ENCODE measurements at regions not wholly inside any gene's neighbourhood (a gene's known extent, or its start where the extent isn't known, plus 50 kb on each side); places are given as distances from the start of the nearest gene placed in this dataset.

DNA sequence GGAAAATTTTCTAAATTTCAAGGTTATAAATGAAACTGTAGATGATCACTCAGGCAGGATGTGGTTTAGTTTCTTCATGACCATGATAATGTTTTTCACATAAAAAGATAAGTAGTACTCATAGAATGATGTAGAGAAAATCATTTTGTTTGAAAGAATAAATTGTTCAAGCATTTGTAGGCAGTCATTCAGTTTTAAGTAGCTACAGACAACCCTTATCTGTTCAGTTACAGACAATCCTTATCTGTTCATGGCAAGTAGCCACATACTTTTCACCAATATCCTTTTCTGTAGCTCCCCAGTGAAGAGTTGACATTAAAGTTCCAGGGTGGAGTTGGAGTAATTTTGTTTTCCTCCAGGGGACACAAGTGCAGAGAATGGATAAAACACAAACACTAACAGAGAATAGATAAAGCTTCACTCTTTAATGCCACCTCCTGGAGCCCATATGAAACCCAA is 278.1 kb upstream of the TNC start:
- POLR2A ChIA-PET = interaction anchor here (0.7 kb wide), 1 partner anchor 26 kb away, joined by 3 read pairs; no protein-coding TSS in a partner anchor
- H3K4me1 ChIP-seq (ENCODE audit: control insufficient read depth in 1 of 2, insufficient read depth in 2 of 2, low read depth in 1 of 2, low read length in 1 of 2) = peaks cover 17 to 18% of the 10 kb centered on the region in 2 experiments; a peak in 3 of 4 replicates
- H3K79me2 ChIP-seq (ENCODE audit: insufficient read depth) = no peaks in the 10 kb centered on the region
- DNase-seq = no peak
- TF ChIP-seq GABPA (IDR thresholded peaks at IDR 0.05; ENCODE audit: low read depth) (no peak), RCOR1 (IDR thresholded peaks at IDR 0.05; ENCODE audit: low read length) (peak; percentile 11; the same call in 1 of the 2 replicates)
- H3K4me3 ChIP-seq (ENCODE audit: low read depth in 2 of 2, low read length in 1 of 2) = no peak overlapping the region
- H4K20me1 ChIP-seq (ENCODE audit: insufficient read depth) = no peaks in the 10 kb centered on the region
- no peak overlapping the region for H3K4me2 ChIP-seq
- no peak overlapping the region for H3K9ac ChIP-seq
- no peak overlapping the region for H2AFZ ChIP-seq (ENCODE audit: low read depth)
- H3F3A ChIP-seq (replicated peaks; ENCODE audit: insufficient read depth) = no peaks in the 10 kb centered on the region
- CTCF ChIA-PET = no interaction called here
- no peaks in the 10 kb centered on the region for H3K27me3 ChIP-seq (ENCODE audit: insufficient read depth)
- H3K36me3 ChIP-seq (replicated peaks in 1 of 2; ENCODE audit: control insufficient read depth in 1 of 2, insufficient read depth in 2 of 2, low read length in 1 of 2) = no peaks in the 10 kb centered on the region
- H3K9me3 ChIP-seq = no peaks in the 10 kb centered on the region
- H3K27ac ChIP-seq (ENCODE audit: low read depth in 2 of 2, low read length in 1 of 2) = peak overlapping the region in 1 of 2 experiments; percentile 62; a peak in 1 of 4 replicates
- H3K9me2 ChIP-seq = no peaks in the 10 kb centered on the region

DNA sequence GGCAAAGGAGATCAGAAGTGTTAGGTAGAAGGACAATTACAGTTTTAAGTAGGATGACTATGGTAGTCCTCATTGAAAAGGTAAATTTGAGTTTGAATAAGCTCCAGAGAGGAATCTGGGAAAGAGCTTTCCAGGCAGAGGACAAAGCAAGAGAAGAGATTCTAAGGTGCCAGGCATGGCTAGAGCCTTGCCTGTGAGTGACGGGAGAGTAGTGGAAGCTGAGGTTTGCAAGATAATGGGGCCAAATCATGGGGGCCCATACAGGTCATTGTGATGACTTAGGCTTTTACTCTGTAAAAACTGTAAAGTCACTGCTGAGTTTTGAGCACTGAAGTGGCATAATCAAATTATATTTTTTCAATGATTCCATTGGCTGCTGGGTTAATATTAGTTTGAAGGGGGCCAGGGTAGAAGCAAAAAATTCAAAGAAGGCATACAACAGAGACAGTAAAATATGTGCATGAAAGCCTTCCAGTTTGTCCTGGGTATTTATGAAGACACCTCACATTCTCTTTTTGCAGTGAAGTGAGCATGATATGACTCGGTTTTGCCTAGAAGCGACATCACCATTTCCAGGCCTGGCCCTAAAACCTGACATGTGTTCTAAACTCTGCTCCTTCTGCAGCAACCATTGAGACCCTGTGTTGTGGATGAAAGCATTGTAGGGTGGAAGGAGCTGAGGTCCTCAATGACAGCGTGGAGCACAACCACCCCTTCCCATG is 279.8 kb upstream of the TNC start:
- H3K27ac ChIP-seq (ENCODE audit: low read depth in 2 of 2, low read length in 1 of 2) = no peak overlapping the region
- H3K4me2 ChIP-seq = no peak overlapping the region
- H3K9me2 ChIP-seq = no peaks in the 10 kb centered on the region
- no peak overlapping the region for H3K9ac ChIP-seq
- H3K36me3 ChIP-seq (replicated peaks in 1 of 2; ENCODE audit: control insufficient read depth in 1 of 2, insufficient read depth in 2 of 2, low read length in 1 of 2) = no peaks in the 10 kb centered on the region
- H3K9me3 ChIP-seq = no peaks in the 10 kb centered on the region
- 92% methylated on average over 4 of the region's 4 CpGs for WGBS (ENCODE audit: low lambda C conversion rate)
- H3K4me1 ChIP-seq (ENCODE audit: control insufficient read depth in 1 of 2, insufficient read depth in 2 of 2, low read depth in 1 of 2, low read length in 1 of 2) = peaks cover 8 to 17% of the 10 kb centered on the region in 2 experiments; a peak in 3 of 4 replicates
- H2AFZ ChIP-seq (ENCODE audit: low read depth) = no peak overlapping the region
- ChIA-PET POLR2A (no interaction called here), CTCF (interaction anchor here (0.6 to 1.7 kb wide), 2 partner anchors 9 to 270 kb away, joined by 3 to 5 read pairs; no protein-coding TSS in a partner anchor)
- no peak for DNase-seq
- H3K4me3 ChIP-seq (ENCODE audit: low read depth in 2 of 2, low read length in 1 of 2) = no peak overlapping the region
- no peaks in the 10 kb centered on the region for H3K79me2 ChIP-seq (ENCODE audit: insufficient read depth)
- H4K20me1 ChIP-seq (ENCODE audit: insufficient read depth) = no peaks in the 10 kb centered on the region
- no peaks in the 10 kb centered on the region for H3F3A ChIP-seq (replicated peaks; ENCODE audit: insufficient read depth)
- TF ChIP-seq ELF1 (IDR thresholded peaks at IDR 0.05) (no peak), RXRA (IDR thresholded peaks at IDR 0.05; ENCODE audit: borderline replicate concordance, low read depth) (no peak), YY1 (IDR thresholded peaks at IDR 0.05; ENCODE audit: low read depth) (no peak), EP300 (IDR thresholded peaks at IDR 0.05; ENCODE audit: borderline replicate concordance in 1 of 2, low read depth in 1 of 2, low read length in 1 of 2) (no peak), SIN3A (IDR thresholded peaks at IDR 0.05; ENCODE audit: borderline replicate concordance, low read depth, low read length) (no peak), TEAD4 (IDR thresholded peaks at IDR 0.05; ENCODE audit: borderline replicate concordance, insufficient read depth) (no peak), TAF1 (IDR thresholded peaks at IDR 0.05; ENCODE audit: borderline replicate concordance, low read depth, low read length) (no peak)
- TF ChIP-seq, protein P1, sequence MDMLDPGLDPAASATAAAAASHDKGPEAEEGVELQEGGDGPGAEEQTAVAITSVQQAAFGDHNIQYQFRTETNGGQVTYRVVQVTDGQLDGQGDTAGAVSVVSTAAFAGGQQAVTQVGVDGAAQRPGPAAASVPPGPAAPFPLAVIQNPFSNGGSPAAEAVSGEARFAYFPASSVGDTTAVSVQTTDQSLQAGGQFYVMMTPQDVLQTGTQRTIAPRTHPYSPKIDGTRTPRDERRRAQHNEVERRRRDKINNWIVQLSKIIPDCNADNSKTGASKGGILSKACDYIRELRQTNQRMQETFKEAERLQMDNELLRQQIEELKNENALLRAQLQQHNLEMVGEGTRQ (IDR thresholded peaks at IDR 0.05; ENCODE audit: borderline replicate concordance, low read depth, low read length) = no peak
- TF ChIP-seq, protein P2, sequence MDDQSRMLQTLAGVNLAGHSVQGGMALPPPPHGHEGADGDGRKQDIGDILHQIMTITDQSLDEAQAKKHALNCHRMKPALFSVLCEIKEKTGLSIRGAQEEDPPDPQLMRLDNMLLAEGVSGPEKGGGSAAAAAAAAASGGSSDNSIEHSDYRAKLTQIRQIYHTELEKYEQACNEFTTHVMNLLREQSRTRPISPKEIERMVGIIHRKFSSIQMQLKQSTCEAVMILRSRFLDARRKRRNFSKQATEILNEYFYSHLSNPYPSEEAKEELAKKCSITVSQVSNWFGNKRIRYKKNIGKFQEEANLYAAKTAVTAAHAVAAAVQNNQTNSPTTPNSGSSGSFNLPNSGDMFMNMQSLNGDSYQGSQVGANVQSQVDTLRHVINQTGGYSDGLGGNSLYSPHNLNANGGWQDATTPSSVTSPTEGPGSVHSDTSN (IDR thresholded peaks at IDR 0.05) = no peak
- TF ChIP-seq, protein P3, sequence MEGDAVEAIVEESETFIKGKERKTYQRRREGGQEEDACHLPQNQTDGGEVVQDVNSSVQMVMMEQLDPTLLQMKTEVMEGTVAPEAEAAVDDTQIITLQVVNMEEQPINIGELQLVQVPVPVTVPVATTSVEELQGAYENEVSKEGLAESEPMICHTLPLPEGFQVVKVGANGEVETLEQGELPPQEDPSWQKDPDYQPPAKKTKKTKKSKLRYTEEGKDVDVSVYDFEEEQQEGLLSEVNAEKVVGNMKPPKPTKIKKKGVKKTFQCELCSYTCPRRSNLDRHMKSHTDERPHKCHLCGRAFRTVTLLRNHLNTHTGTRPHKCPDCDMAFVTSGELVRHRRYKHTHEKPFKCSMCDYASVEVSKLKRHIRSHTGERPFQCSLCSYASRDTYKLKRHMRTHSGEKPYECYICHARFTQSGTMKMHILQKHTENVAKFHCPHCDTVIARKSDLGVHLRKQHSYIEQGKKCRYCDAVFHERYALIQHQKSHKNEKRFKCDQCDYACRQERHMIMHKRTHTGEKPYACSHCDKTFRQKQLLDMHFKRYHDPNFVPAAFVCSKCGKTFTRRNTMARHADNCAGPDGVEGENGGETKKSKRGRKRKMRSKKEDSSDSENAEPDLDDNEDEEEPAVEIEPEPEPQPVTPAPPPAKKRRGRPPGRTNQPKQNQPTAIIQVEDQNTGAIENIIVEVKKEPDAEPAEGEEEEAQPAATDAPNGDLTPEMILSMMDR (IDR thresholded peaks at IDR 0.05) = no peak
- TF ChIP-seq, protein P4, sequence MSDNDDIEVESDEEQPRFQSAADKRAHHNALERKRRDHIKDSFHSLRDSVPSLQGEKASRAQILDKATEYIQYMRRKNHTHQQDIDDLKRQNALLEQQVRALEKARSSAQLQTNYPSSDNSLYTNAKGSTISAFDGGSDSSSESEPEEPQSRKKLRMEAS (IDR thresholded peaks at IDR 0.05; ENCODE audit: low read depth) = no peak
- TF ChIP-seq, protein P5, sequence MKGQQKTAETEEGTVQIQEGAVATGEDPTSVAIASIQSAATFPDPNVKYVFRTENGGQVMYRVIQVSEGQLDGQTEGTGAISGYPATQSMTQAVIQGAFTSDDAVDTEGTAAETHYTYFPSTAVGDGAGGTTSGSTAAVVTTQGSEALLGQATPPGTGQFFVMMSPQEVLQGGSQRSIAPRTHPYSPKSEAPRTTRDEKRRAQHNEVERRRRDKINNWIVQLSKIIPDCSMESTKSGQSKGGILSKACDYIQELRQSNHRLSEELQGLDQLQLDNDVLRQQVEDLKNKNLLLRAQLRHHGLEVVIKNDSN (IDR thresholded peaks at IDR 0.05; ENCODE audit: borderline replicate concordance, low read depth) = no peak
- H3K27me3 ChIP-seq (ENCODE audit: insufficient read depth) = no peaks in the 10 kb centered on the region

Data from SK-N-SH (cell line).